CD4-positive, alpha-beta T cell (primary cell): ENCODE measurements at regions not wholly inside any gene's neighbourhood (a gene's known extent, or its start where the extent isn't known, plus 50 kb on each side); places are given as distances from the start of the nearest gene placed in this dataset.

ENCODE experiments used
- ATAC-seq: fragments of 200-7000 bp; cut with Tn5 transposase; one replicate; pipeline ENCODE4 v1.10.0; 2022; ENCODE audit warnings: mild to moderate bottlenecking; ENCODE audit not compliant: poor library complexity
- CTCF ChIA-PET: fragments of 350-600 bp; sonication (Branson Sonifier 250); formaldehyde crosslinking; loops from one replicate; lab custom pipeline; 2021; ENCODE audit warnings: antibody characterized with exemption, inconsistent platforms; lab: Charles Lee
- POLR2A ChIA-PET: fragments of 350-600 bp; sonication (Branson Sonifier 250); formaldehyde crosslinking; loops from one replicate; lab custom pipeline; 2021; ENCODE audit warnings: antibody characterized with exemption, inconsistent platforms; lab: Charles Lee
- DNase-seq, 14 experiments: peaks; one replicate each; pipeline ENCODE4 v3.0.0-alpha.2; 2013 to 2020; ENCODE audit warnings: mixed read lengths in 2 of 14
- H3K27ac ChIP-seq, 2 donors: one replicate each; pipeline versions ENCODE4 v1.5.1 to v1.7.0; 2013; ENCODE audit warnings: low read length in 2 of 2, low read depth in 1 of 2, mild to moderate bottlenecking in 1 of 2
- H3K27me3 ChIP-seq, 2 experiments: 1 replicate in 1 of 2; 2 replicates in 1 of 2; pipeline versions ENCODE4 v1.6.1 to v1.7.0; 2013; ENCODE audit warnings: low read length in 2 of 2, control low read depth in 1 of 2, mild to moderate bottlenecking in 1 of 2, moderate library complexity in 1 of 2; ENCODE audit not compliant: insufficient read depth in 2 of 2, control insufficient read depth in 1 of 2
- H3K36me3 ChIP-seq: one replicate; pipeline ENCODE4 v1.6.1; 2013; ENCODE audit warnings: low read length, control low read depth; ENCODE audit not compliant: insufficient read depth
- H3K4me1 ChIP-seq: one replicate; pipeline ENCODE4 v1.6.1; 2013; ENCODE audit warnings: low read length, control low read depth; ENCODE audit not compliant: insufficient read depth
- H3K4me3 ChIP-seq: one replicate; pipeline ENCODE4 v1.5.1; 2013; ENCODE audit warnings: mild to moderate bottlenecking, low read length, moderate library complexity
- H3K9me3 ChIP-seq, 2 experiments: 1 replicate in 1 of 2; 2 replicates in 1 of 2; pipeline versions ENCODE4 v1.6.1 to v1.7.0; 2013; ENCODE audit warnings: low read length in 2 of 2, mild to moderate bottlenecking in 2 of 2, control low read depth in 1 of 2, moderate library complexity in 1 of 2; ENCODE audit not compliant: control insufficient read depth in 1 of 2, insufficient read depth in 1 of 2
- H3K27ac Mint-ChIP-seq: one replicate; pipeline ENCODE4 v1.8.0; 2020; ENCODE audit warnings: mixed read lengths
- H3K27me3 Mint-ChIP-seq: one replicate; pipeline ENCODE4 v1.8.0; 2021; ENCODE audit warnings: mixed read lengths
- H3K36me3 Mint-ChIP-seq: one replicate; pipeline ENCODE4 v1.8.0; 2021; ENCODE audit warnings: low read depth, mixed read lengths
- H3K4me1 Mint-ChIP-seq: one replicate; pipeline ENCODE4 v1.8.0; 2021; ENCODE audit warnings: low read depth, mixed read lengths
- H3K4me3 Mint-ChIP-seq: one replicate; pipeline ENCODE4 v1.8.0; 2020; ENCODE audit warnings: mild to moderate bottlenecking, mixed read lengths
- H3K9me3 Mint-ChIP-seq: one replicate; pipeline ENCODE4 v1.8.0; 2020; ENCODE audit warnings: mixed read lengths
- intact Hi-C, 2 experiments: fragments of 100-400 bp; cut with DNase I in 1 of 2; cut with micrococcal nuclease in 1 of 2; formaldehyde crosslinking; loops; one replicate each; pipeline versions ENCODE4 v1.15.1 to v1.9.0; 2023 to 2025; cut with DNase I, micrococcal nuclease
- TF ChIP-seq, protein P1 (sequence below): fragments of 200-600 bp; IDR thresholded peaks from one replicate; pipeline ENCODE4 v1.8.0; 2022; ENCODE audit warnings: antibody characterized with exemption, mild to moderate bottlenecking

DNA sequence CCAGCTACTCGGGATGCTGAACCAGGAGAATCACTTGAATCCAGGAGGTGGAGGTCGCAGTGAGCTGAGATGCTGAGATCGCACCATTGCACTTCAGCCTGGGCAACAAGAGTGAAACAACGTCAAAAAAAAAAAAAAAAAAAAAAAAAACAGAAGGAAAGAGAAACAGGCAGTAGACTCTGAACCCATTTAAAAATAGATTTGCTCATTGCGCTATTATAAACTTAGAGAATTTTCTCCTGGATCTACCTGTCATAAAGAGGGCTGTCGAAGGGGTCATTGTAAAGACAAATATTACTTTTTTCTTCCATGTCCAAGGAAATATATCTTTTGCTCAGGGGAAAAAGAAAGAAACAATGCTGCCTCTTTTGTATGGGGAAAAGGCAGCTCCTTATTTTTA is 425.0 kb upstream of the ID2 start:
- Histone ChIP-seq H3K9me3 (no peaks in the 10 kb centered on the region), H3K4me3 (no peak overlapping the region), H3K4me1 (no peaks in the 10 kb centered on the region), H3K27ac (no peak overlapping the region), H3K27me3 (no peaks in the 10 kb centered on the region), H3K36me3 (no peaks in the 10 kb centered on the region)
- H3K9me3 Mint-ChIP-seq = no peaks in the 10 kb centered on the region
- ChIA-PET POLR2A (no interaction called here), CTCF (interaction anchor here (0.6 kb wide), 1 partner anchor 1506 kb away, joined by 5 read pairs; no protein-coding TSS in a partner anchor)
- H3K36me3 Mint-ChIP-seq = no peaks in the 10 kb centered on the region
- H3K27ac Mint-ChIP-seq = no peak overlapping the region
- intact Hi-C loops = no loop called here
- TF ChIP-seq, protein P1, sequence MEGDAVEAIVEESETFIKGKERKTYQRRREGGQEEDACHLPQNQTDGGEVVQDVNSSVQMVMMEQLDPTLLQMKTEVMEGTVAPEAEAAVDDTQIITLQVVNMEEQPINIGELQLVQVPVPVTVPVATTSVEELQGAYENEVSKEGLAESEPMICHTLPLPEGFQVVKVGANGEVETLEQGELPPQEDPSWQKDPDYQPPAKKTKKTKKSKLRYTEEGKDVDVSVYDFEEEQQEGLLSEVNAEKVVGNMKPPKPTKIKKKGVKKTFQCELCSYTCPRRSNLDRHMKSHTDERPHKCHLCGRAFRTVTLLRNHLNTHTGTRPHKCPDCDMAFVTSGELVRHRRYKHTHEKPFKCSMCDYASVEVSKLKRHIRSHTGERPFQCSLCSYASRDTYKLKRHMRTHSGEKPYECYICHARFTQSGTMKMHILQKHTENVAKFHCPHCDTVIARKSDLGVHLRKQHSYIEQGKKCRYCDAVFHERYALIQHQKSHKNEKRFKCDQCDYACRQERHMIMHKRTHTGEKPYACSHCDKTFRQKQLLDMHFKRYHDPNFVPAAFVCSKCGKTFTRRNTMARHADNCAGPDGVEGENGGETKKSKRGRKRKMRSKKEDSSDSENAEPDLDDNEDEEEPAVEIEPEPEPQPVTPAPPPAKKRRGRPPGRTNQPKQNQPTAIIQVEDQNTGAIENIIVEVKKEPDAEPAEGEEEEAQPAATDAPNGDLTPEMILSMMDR = no peak
- H3K4me3 Mint-ChIP-seq = no peak overlapping the region
- DNase-seq = no peak
- ATAC-seq = no peak
- H3K27me3 Mint-ChIP-seq = no peaks in the 10 kb centered on the region
- peaks cover 11% of the 10 kb centered on the region for H3K4me1 Mint-ChIP-seq

DNA sequence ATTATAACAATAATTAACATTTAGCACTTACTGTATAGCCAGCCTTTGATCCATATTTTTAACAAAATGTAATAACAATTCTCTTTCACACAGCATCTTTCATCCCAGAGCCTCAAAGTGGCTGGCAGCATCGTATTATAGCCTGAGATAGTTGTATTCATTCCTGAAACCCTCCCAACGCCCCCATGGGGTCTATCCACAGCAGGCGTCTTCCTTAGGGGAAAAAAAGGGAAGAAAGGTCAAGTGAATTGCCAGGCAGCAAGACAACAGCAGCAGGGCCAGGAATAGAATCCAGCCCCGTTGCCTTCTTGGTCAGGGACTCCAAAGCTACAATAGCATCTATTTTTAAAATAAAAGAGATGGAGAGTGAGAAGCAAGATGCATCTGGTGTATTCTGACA is 424.4 kb upstream of the ID2 start:
- Histone ChIP-seq H3K27ac (no peak overlapping the region), H3K27me3 (no peaks in the 10 kb centered on the region), H3K4me1 (no peaks in the 10 kb centered on the region), H3K9me3 (no peaks in the 10 kb centered on the region), H3K4me3 (no peak overlapping the region), H3K36me3 (no peaks in the 10 kb centered on the region)
- DNase-seq (no peak), ATAC-seq (no peak)
- ChIA-PET CTCF (no interaction called here), POLR2A (no interaction called here)
- Mint-ChIP-seq H3K4me1 (peaks cover 11% of the 10 kb centered on the region), H3K36me3 (no peaks in the 10 kb centered on the region), H3K27ac (no peak overlapping the region), H3K9me3 (no peaks in the 10 kb centered on the region), H3K4me3 (no peak overlapping the region), H3K27me3 (no peaks in the 10 kb centered on the region)
- intact Hi-C loops = no loop called here
- TF ChIP-seq, protein P1 = no peak

DNA sequence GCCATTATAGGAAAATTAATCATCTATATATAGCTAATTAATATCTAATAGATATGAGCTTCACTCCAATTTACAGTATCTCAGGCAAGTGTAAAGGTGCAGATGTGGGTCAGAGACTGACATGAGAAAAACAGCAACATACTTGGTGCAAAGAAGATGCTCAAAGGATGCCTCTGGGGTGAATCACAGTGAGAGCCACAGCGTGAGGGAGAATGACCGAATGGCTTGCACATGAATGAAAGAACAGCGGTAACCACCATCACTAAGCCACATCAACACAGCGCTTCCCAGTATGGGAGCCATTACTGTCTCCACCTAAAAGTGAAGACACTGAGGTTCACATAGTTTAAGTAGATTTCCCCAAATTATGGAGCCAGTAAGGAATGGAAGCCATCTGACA is 423.4 kb upstream of the ID2 start:
- H3K27me3 ChIP-seq = no peaks in the 10 kb centered on the region
- ChIA-PET CTCF (no interaction called here), POLR2A (no interaction called here)
- H3K36me3 ChIP-seq = no peaks in the 10 kb centered on the region
- ATAC-seq (no peak), DNase-seq (no peak)
- H3K4me1 Mint-ChIP-seq = peaks cover 11% of the 10 kb centered on the region
- H3K27me3 Mint-ChIP-seq = no peaks in the 10 kb centered on the region
- H3K27ac ChIP-seq = no peak overlapping the region
- no peak overlapping the region for H3K27ac Mint-ChIP-seq
- TF ChIP-seq, protein P1 = no peak
- intact Hi-C loops = no loop called here
- H3K4me3 ChIP-seq = no peak overlapping the region
- no peaks in the 10 kb centered on the region for H3K9me3 Mint-ChIP-seq
- H3K36me3 Mint-ChIP-seq = no peaks in the 10 kb centered on the region
- no peak overlapping the region for H3K4me3 Mint-ChIP-seq
- H3K4me1 ChIP-seq = no peaks in the 10 kb centered on the region
- no peaks in the 10 kb centered on the region for H3K9me3 ChIP-seq
